ENCODE measurements at regions not wholly inside any gene's neighbourhood (a gene's known extent, or its start where the extent isn't known, plus 50 kb on each side); places are given as distances from the start of the nearest gene placed in this dataset.
"Not testable (repeated sequence)": the region's sequence is repeated elsewhere in the genome, so short reads cannot be mapped to it uniquely, and the experiment has no call there.

- no peak for DNase-seq (ENCODE audit: low read depth in 2 of 2)
These were observed 186.6 kb upstream of the OTX2 start for GRCh38 chr14:56996721-56997399.

GRCh38 chr14:56995010-56995409 lies 184.7 kb upstream of the OTX2 start:
- no peak for DNase-seq (ENCODE audit: low read depth in 2 of 2)

- no peak for DNase-seq (ENCODE audit: low read depth in 2 of 2)
These were observed 182.1 kb upstream of the OTX2 start for GRCh38 chr14:56992332-56992820.

GRCh38 chr14:56990991-56991627 lies 180.8 kb upstream of the OTX2 start:
- DNase-seq (ENCODE audit: low read depth in 2 of 2) = not testable (repeated sequence)

GRCh38 chr14:56989359-56989758 lies 179.1 kb upstream of the OTX2 start:
- no peak for DNase-seq (ENCODE audit: low read depth in 2 of 2)

- DNase-seq (ENCODE audit: low read depth in 2 of 2) = no peak
These were observed 169.7 kb upstream of the OTX2 start for GRCh38 chr14:56979936-56980335.

- DNase-seq (ENCODE audit: low read depth in 2 of 2) = no peak
These were observed 165.9 kb upstream of the OTX2 start for GRCh38 chr14:56976211-56976610.

GRCh38 chr14:56975521-56975920 lies 165.2 kb upstream of the OTX2 start:
- DNase-seq (ENCODE audit: low read depth in 2 of 2) = no peak

GRCh38 chr14:56972948-56973347 lies 162.7 kb upstream of the OTX2 start:
- DNase-seq (ENCODE audit: low read depth in 2 of 2) = no peak

GRCh38 chr14:56964895-56965294 lies 154.6 kb upstream of the OTX2 start:
- no peak for DNase-seq (ENCODE audit: low read depth in 2 of 2)

GRCh38 chr14:56963381-56963780 lies 153.1 kb upstream of the OTX2 start:
- DNase-seq (ENCODE audit: low read depth in 2 of 2) = no peak

- no peak for DNase-seq (ENCODE audit: low read depth in 2 of 2)
These were observed 152.3 kb upstream of the OTX2 start for GRCh38 chr14:56962444-56963080.

GRCh38 chr14:56959869-56960268 lies 149.6 kb upstream of the OTX2 start:
- no peak for DNase-seq (ENCODE audit: low read depth in 2 of 2)

- DNase-seq (ENCODE audit: low read depth in 2 of 2) = no peak
These were observed 148.8 kb upstream of the OTX2 start for GRCh38 chr14:56959121-56959520.

- DNase-seq (ENCODE audit: low read depth in 2 of 2) = no peak
These were observed 145.9 kb upstream of the OTX2 start for GRCh38 chr14:56956182-56956581.

GRCh38 chr14:56955745-56956144 lies 145.5 kb upstream of the OTX2 start:
- no peak for DNase-seq (ENCODE audit: low read depth in 2 of 2)

GRCh38 chr14:56953884-56954283 lies 143.6 kb upstream of the OTX2 start:
- DNase-seq (ENCODE audit: low read depth in 2 of 2) = no peak

GRCh38 chr14:56952766-56953473 lies 142.6 kb upstream of the OTX2 start:
- DNase-seq (ENCODE audit: low read depth in 2 of 2) = no peak

GRCh38 chr14:56949828-56950227 lies 139.5 kb upstream of the OTX2 start:
- DNase-seq (ENCODE audit: low read depth in 2 of 2) = no peak

GRCh38 chr14:56945291-56945690 lies 135.0 kb upstream of the OTX2 start:
- no peak for DNase-seq (ENCODE audit: low read depth in 2 of 2)

GRCh38 chr14:56944397-56944796 lies 134.1 kb upstream of the OTX2 start:
- no peak for DNase-seq (ENCODE audit: low read depth in 2 of 2)

GRCh38 chr14:56933446-56933845 lies 123.2 kb upstream of the OTX2 start:
- DNase-seq (ENCODE audit: low read depth in 2 of 2) = no peak

Data from stimulated activated CD8-positive, alpha-beta memory T cell treated with anti-CD3 and anti-CD28 coated beads, Interleukin-2, amount 100 ng/mL, for 48 hours (primary cell).